Mammary epithelial cell (primary cell): ENCODE measurements at regions not wholly inside any gene's neighbourhood (a gene's known extent, or its start where the extent isn't known, plus 50 kb on each side); places are given as distances from the start of the nearest gene placed in this dataset.

ENCODE experiments used
- CTCF ChIP-seq, 2 donors: IDR thresholded peaks in 1 of 2; conservative IDR thresholded peaks in 1 of 2; 2 replicates each; pipeline ENCODE4 v1.5.1; 2011 to 2012; ENCODE audit warnings: inconsistent platforms in 2 of 2, low read length in 2 of 2, mild to moderate bottlenecking in 2 of 2, control low read depth in 1 of 2, low read depth in 1 of 2; ENCODE audit not compliant: insufficient read depth in 1 of 2; ENCODE audit errors: extremely low read depth in 1 of 2
- EZH2 ChIP-seq: IDR thresholded peaks from 2 replicates; pipeline ENCODE4 v1.6.1; 2012; ENCODE audit warnings: low read length, inconsistent platforms, borderline replicate concordance

GRCh38 chr1:98555814-98556213, 105.7 kb upstream of the SNX7 start:
- TF ChIP-seq CTCF (conservative IDR thresholded peaks at IDR 0.05 in 1 of 2, IDR thresholded peaks at IDR 0.05 in 1 of 2; ENCODE audit: extremely low read depth in 1 of 2, insufficient read depth in 1 of 2, low read depth in 1 of 2, low read length in 2 of 2) = no peak
- TF ChIP-seq EZH2 = no peak
